ENCODE measurements at regions not wholly inside any gene's neighbourhood (a gene's known extent, or its start where the extent isn't known, plus 50 kb on each side); places are given as distances from the start of the nearest gene placed in this dataset.
A peak's percentile ranks its signal among the peaks of the same experiment; 100 is the strongest.
"Not testable (repeated sequence)": the region's sequence is repeated elsewhere in the genome, so short reads cannot be mapped to it uniquely, and the experiment has no call there.

DNA sequence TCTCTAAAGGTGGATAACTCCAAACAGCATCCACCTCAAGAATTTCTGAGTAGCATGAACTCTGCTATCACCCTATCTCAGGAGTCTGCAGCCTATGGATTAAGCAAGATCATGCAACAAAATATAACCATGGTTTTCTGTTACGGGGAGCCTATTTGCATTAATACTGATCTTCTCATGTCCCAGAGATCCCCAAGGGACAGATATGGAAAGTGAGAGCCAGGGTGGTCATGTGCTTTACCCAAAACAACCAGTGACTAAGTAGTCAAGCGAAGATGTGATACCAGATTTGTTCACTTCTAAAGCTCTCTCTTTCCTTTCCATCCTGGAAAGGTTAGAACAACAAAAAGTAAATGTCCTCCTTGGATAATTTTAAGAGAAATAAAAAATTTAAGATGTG is 125.1 kb downstream of the PRRX1 start:
- no peak for DNase-seq

DNA sequence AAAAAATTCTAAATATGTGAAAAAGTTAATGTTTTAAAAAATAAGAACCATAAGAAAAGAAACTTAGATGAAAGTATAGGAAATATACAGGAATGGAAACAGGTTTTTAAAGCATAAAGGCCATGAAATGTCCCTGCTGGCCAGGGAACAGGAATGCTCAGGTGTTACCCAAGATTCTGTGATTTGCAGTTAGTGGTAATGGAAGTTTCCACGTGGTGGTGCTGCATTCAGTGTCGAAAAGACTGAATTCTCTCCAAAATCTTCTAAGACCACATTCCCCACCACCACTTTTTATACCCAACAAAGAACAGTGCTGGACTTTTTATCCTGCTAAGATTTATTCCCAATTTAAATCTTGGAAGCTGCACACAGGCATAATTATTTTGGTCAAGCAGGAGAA is 126.2 kb downstream of the PRRX1 start:
- no peak for DNase-seq

- DNase-seq, result peak; percentile 13
Measured at GRCh38 chr1:170790651-170791071, 126.7 kb downstream of the PRRX1 start.

DNA sequence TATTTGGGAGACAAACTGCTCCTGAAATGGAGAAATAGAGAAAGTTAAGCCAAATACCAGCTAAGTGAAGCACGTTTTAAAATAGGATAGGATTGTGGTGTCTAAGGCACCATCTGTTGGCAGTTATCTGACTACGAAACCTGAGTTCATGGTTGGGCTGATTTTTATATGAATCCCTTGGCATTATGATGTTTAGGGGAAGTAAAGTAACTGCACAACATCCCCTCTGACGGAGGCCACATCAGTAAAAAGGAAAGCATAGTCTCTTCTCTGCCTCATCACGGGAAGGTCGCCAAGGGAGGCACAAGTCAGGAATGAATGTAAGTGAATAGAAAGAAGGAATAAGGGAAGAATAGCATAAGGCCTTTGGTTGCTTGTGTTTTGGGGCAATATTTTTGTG is 128.0 kb downstream of the PRRX1 start:
- DNase-seq, result peak; percentile 43

- DNase-seq, result peak; percentile 16
Measured at GRCh38 chr1:170800265-170800664, 135.1 kb upstream of the MROH9 start.

GRCh38 chr1:170800812-170801211 is 134.5 kb upstream of the MROH9 start:
- DNase-seq, result peak; percentile 30

- DNase-seq, result peak; percentile 51
Measured at GRCh38 chr1:170803711-170804110, 131.6 kb upstream of the MROH9 start.

- no peak for DNase-seq
Measured at GRCh38 chr1:170804419-170804818, 130.9 kb upstream of the MROH9 start.

GRCh38 chr1:170804879-170805278 is 130.5 kb upstream of the MROH9 start:
- DNase-seq, result no peak

- DNase-seq, result no peak
Measured at GRCh38 chr1:170806961-170807360, 128.4 kb upstream of the MROH9 start.

- peak; percentile 75 for DNase-seq
Measured at GRCh38 chr1:170807432-170807831, 127.9 kb upstream of the MROH9 start.

DNA sequence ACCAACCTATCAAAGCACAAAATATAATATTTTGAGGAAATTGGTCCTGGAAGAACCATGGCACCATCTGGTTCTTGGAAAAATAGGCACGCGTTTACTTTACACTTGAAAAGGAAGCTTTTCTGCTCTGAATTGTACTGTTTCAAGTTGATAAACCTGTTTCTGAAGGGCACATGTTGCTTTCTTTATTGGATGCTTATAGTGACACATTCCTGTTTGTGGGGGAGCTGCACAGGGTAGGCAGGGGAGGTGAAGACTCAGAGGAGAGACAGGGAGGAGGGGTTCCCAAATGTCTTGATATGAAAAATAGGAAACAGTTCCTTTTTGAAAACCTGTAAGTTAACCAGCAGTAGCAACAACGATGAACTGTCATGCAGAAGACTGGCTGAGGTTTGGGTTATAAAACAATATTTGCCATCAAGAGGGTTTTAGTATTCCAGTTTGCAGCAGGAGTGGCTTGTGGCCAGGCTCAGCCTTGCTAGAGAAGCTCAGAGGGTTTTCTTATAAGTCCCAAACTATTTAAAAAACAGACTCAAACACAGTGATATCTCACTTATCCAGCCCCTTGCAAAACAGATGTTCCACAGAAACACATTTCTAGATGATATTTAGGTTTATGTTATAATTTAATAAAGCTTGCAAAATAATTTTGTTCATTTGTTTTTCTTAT is 127.0 kb upstream of the MROH9 start:
- no peak for DNase-seq

GRCh38 chr1:170811013-170811412 is 124.3 kb upstream of the MROH9 start:
- not testable (repeated sequence) for DNase-seq

DNA sequence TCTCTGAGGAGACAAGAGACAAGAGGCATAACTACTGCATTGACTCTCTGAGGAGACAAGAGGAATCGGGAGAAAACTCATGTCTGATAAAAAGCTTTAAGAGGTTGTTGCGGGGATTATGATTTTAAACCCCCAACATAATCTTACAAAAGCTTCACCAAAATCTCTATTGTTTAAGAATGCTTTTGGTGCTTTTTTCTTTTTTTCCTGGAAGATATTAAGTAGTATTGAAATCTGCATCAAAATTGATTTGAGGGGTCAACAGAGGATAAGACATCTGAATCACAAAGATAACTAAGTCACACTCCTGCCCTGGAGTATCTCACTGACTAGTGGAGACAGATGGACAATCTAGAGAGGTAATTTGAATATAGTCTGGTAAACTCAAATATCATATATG is 115.6 kb upstream of the MROH9 start:
- no peak for DNase-seq

DNA sequence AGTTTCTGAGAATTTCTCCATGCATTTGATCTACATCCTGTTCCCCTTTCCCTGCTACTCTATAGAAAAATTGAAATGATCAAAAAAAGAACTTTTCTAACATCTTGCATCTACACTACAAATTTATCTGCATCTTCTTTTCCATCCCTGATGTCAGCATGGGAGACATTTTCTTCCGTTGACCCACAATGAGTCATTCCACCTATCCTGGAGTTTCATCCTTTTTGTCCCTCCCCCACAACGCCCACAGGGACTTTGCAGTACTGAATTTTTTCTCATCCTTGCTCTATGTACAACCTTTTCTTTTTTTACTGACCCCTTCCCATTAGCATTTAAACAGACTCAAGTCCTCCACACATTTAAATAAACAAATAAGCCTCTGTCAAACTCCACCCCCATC is 112.2 kb upstream of the MROH9 start:
- no peak for DNase-seq

GRCh38 chr1:170831276-170831675 is 104.1 kb upstream of the MROH9 start:
- DNase-seq, result no peak

DNA sequence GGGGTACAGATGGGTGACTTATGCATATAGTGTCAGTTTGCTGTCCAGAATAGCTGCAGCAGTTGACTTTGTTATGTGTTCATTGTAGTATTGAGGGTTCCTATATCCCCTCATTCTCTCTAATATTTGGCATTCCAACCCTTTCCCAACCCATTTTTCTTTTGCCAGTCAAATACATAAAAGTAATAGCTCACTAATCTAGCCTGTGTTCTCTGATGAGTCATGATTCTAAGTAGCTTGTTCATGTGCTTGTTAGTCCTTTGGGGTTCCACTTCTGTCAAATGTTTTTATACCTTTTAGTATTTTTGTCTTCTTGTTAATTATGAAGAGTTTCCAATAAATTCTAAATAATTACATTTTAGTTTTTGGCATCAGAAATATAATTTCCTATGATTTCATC is 99.2 kb upstream of the MROH9 start:
- DNase-seq, result peak; percentile 53

DNA sequence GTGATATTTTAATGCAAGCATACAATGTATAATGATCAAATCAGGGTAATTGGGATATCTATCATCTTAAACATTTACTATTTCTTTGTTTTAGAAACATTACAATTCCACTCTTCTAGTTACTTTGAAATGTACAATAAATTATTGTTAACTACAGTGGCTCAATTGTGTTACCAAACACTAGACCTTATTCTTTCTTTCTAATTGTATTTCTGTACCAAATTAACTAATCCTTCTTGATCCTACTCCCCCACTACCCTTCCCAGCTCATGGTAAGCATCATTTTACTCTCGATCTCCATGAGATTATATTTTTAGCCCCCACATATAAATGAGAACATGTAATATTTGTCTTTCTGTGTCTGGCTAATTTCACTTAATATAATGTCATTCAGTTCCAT is 95.0 kb upstream of the MROH9 start:
- no peak for DNase-seq

DNA sequence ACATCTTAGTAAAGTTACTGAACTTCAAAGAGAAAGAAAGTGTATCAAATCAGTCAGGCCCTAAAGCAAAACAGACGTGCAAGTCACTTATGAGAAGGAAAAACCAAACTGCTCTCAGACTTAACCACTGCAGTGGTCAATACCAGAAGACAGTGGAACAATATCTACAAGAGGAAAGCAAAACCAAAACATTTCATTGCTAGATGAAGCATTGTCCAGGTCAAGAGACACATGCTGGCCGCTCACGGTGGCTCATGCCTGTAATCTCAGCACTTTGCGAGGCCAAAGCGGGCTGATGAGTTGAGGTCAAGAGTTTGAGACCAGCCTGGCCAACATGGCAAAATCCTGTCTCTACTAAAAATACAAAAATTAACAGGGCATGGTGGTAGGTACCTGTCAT is 82.0 kb upstream of the MROH9 start:
- no peak for DNase-seq

- no peak for DNase-seq
Measured at GRCh38 chr1:170853867-170854266, 81.5 kb upstream of the MROH9 start.

- no peak for DNase-seq
Measured at GRCh38 chr1:170854677-170855076, 80.7 kb upstream of the MROH9 start.

- DNase-seq, result no peak
Measured at GRCh38 chr1:170856455-170856854, 78.9 kb upstream of the MROH9 start.

- no peak for DNase-seq
Measured at GRCh38 chr1:170857955-170858354, 77.4 kb upstream of the MROH9 start.

- DNase-seq, result no peak
Measured at GRCh38 chr1:170863621-170864020, 71.7 kb upstream of the MROH9 start.

DNA sequence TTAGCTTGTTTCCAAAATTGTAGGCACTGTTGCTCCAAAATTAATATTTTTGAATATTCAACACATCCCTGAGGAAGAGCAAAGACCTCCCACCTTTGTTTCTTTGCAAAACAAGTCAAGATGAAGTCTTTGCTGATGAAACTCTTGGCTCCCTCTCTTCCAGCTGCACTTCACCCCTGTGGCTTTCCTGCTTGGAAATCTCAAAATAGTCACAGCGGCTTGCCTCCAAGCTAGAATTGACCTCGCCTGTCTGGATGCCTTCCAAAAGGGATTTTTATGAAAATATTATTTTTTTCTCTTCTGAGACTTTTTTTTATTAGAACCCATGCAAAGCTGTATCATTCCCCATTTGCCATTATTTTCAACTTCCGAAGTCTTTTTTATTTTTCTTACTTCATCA is 71.1 kb upstream of the MROH9 start:
- DNase-seq, result peak; percentile 24
